Endothelial cell of umbilical vein (primary cell): ENCODE measurements at regions not wholly inside any gene's neighbourhood (a gene's known extent, or its start where the extent isn't known, plus 50 kb on each side); places are given as distances from the start of the nearest gene placed in this dataset.

ENCODE experiments used
- BruUV-seq: library from RNA; stranded (reverse); fragments of 400-500 nt; replicated peaks from 2 replicates; lab custom pipeline; 2021; lab: Mats Ljungman, UMichigan
- CTCF ChIA-PET: fragments of 300-600, 350-600 bp; sonication (Branson Sonifier 250); formaldehyde crosslinking; loops from one replicate; lab custom pipeline; 2021; ENCODE audit warnings: antibody characterized with exemption, inconsistent platforms; lab: Charles Lee
- POLR2A ChIA-PET: fragments of 300-600, 350-600 bp; sonication (Branson Sonifier 250); formaldehyde crosslinking; loops from one replicate; lab custom pipeline; 2021; ENCODE audit warnings: antibody characterized with exemption, inconsistent platforms; lab: Charles Lee
- DNase-seq: peaks from one replicate; pipeline ENCODE4 v3.0.0-alpha.2; 2011; ENCODE audit warnings: low read depth, low spot score
- FAIRE-seq: peaks from 2 replicates; lab custom pipeline; 2011; peaks lifted over from hg19 to GRCh38; lab: Jason Lieb, UNC
- H2AFZ ChIP-seq: 2 replicates; pipeline ENCODE4 v1.6.0; 2012; ENCODE audit warnings: low read depth, low read length, control low read depth, inconsistent platforms
- H3K27ac ChIP-seq: 2 replicates; pipeline ENCODE4 v1.5.1; 2011; ENCODE audit warnings: low read depth, mild to moderate bottlenecking, control low read depth, low read length, moderate library complexity; ENCODE audit not compliant: insufficient read depth
- H3K27me3 ChIP-seq, 2 experiments: 2 replicates each; pipeline versions ENCODE4 v1.6.0 to v1.6.1; 2011; ENCODE audit warnings: low read length in 2 of 2, mixed read lengths in 1 of 2; ENCODE audit not compliant: control insufficient read depth in 2 of 2, insufficient read depth in 2 of 2
- H3K36me3 ChIP-seq, 2 experiments: 2 replicates in 1 of 2; 3 replicates in 1 of 2; pipeline ENCODE4 v1.5.1; 2011; ENCODE audit warnings: low read length in 2 of 2, mild to moderate bottlenecking in 1 of 2, moderate library complexity in 1 of 2; ENCODE audit not compliant: control insufficient read depth in 2 of 2, insufficient read depth in 2 of 2; ENCODE audit errors: extremely low read depth in 1 of 2
- H3K4me1 ChIP-seq: 3 replicates; pipeline ENCODE4 v1.5.1; 2011; ENCODE audit warnings: mild to moderate bottlenecking, low read length; ENCODE audit not compliant: control insufficient read depth, insufficient read depth; ENCODE audit errors: extremely low read depth
- H3K4me2 ChIP-seq: 2 replicates; pipeline ENCODE4 v1.6.1; 2011; ENCODE audit warnings: low read length, control low read depth, mixed read lengths; ENCODE audit not compliant: insufficient read depth
- H3K4me3 ChIP-seq, 3 experiments: fragments of 200-600 bp in 1 of 3; sonication (generic), shearing (Covaris generic) in 1 of 3; replicated peaks in 1 of 3; 2 replicates each; pipeline ENCODE4 v1.5.1; 2011 to 2016; ENCODE audit warnings: control low read depth in 3 of 3, low read length in 3 of 3, mild to moderate bottlenecking in 2 of 3, inconsistent platforms in 1 of 3, low read depth in 1 of 3, moderate library complexity in 1 of 3; ENCODE audit not compliant: insufficient read depth in 1 of 3
- H3K79me2 ChIP-seq: 2 replicates; pipeline ENCODE4 v1.6.0; 2012; ENCODE audit warnings: low read length, inconsistent platforms; ENCODE audit not compliant: control insufficient read depth, insufficient read depth
- H3K9ac ChIP-seq: replicated peaks from 2 replicates; pipeline ENCODE3; 2011; ENCODE audit warnings: low read length, control low read depth; ENCODE audit not compliant: insufficient read depth; ENCODE audit errors: extremely low read depth
- H3K9me1 ChIP-seq: replicated peaks from 3 replicates; pipeline ENCODE4 v1.6.0; 2011; ENCODE audit warnings: mild to moderate bottlenecking, low read length; ENCODE audit not compliant: control insufficient read depth, insufficient read depth; ENCODE audit errors: extremely low read depth
- H3K9me3 ChIP-seq: replicated peaks from 2 replicates; pipeline ENCODE4 v1.5.1; 2012; ENCODE audit warnings: low read length, inconsistent platforms; ENCODE audit not compliant: control insufficient read depth, insufficient read depth
- H4K20me1 ChIP-seq: replicated peaks from 2 replicates; pipeline ENCODE3; 2011; ENCODE audit warnings: mild to moderate bottlenecking, low read length; ENCODE audit not compliant: control insufficient read depth, insufficient read depth; ENCODE audit errors: extremely low read depth
- EZH2 ChIP-seq: IDR thresholded peaks from 2 replicates; pipeline ENCODE4 v1.6.1; 2012; ENCODE audit warnings: borderline replicate concordance, low read depth, mild to moderate bottlenecking, moderate library complexity, low read length, inconsistent platforms; ENCODE audit not compliant: severe bottlenecking
- FOS ChIP-seq: IDR thresholded peaks from 2 replicates; pipeline ENCODE4 v1.6.1; 2011; ENCODE audit warnings: mild to moderate bottlenecking, low read length, moderate library complexity, borderline replicate concordance; ENCODE audit not compliant: insufficient read depth
- GATA2 ChIP-seq: IDR thresholded peaks from 2 replicates; pipeline ENCODE4 v1.7.0; 2011; ENCODE audit warnings: low read depth, mild to moderate bottlenecking, moderate library complexity, mixed read lengths, low read length; ENCODE audit not compliant: insufficient read length, insufficient read depth
- JUN ChIP-seq: IDR thresholded peaks from 2 replicates; pipeline ENCODE4 v1.6.1; 2011; ENCODE audit warnings: borderline replicate concordance, low read depth; ENCODE audit not compliant: insufficient read length, insufficient read depth
- MAX ChIP-seq: IDR thresholded peaks from 2 replicates; pipeline ENCODE4 v1.6.1; 2011; ENCODE audit not compliant: insufficient read depth, insufficient read length
- MYC ChIP-seq: IDR thresholded peaks from one replicate; pipeline ENCODE4 v1.6.1; 2011; ENCODE audit warnings: mild to moderate bottlenecking, low read depth, low read length
- POLR2A ChIP-seq: IDR thresholded peaks from 2 replicates; pipeline ENCODE4 v1.6.1; 2012; ENCODE audit warnings: low read depth, mild to moderate bottlenecking, control low read depth, low read length
- POLR2AphosphoS5 ChIP-seq: IDR thresholded peaks from 2 replicates; pipeline ENCODE4 v1.6.1; 2012; ENCODE audit warnings: low read depth, mild to moderate bottlenecking, control low read depth, low read length, moderate library complexity; ENCODE audit not compliant: insufficient read depth
- dilution Hi-C: fragments of 300-500 bp; cut with MboI; formaldehyde crosslinking; loops from one replicate; pipeline ENCODE4 v1.15.0; 2019; ENCODE audit warnings: low sequenced_read_pairs; ENCODE audit not compliant: extremely low pct_ligation_motif_present
- intact Hi-C: fragments of 100-400 bp; cut with micrococcal nuclease; formaldehyde crosslinking; loops from one replicate; pipeline ENCODE4 v1.10.0; 2022
- TF ChIP-seq, protein P1 (sequence below), 2 donors: IDR thresholded peaks; 1 replicate in 1 of 2; 2 replicates in 1 of 2; pipeline ENCODE4 v1.5.1; 2011; ENCODE audit warnings: low read length in 2 of 2, mild to moderate bottlenecking in 2 of 2, moderate library complexity in 2 of 2, control low read depth in 1 of 2, inconsistent platforms in 1 of 2, low read depth in 1 of 2; ENCODE audit not compliant: insufficient read depth in 1 of 2; ENCODE audit errors: extremely low read depth in 1 of 2

DNA sequence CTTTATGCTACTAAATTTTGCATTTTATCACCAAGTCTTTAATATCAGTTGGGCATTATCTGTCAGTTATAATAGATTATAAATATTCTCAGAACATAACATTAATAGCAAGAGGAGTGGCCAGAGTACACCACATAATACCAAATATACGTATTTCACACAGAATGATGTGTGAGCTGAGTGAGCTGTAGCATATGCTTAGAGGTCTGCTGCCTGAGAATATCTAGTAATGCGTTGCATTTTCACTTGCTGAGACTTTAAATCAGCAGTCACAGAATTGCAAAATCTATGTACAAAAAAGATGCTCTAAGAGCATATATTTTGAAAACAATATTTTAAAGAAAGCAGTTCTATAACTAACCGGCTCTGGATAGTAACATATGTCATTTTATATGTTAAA, 921.1 kb upstream of the EDIL3 start:
- Histone ChIP-seq H3K9me1 (no peaks in the 10 kb centered on the region), H3K27me3 (no peaks in the 10 kb centered on the region), H3K9ac (no peak overlapping the region), H3K4me1 (no peaks in the 10 kb centered on the region), H3K9me3 (no peaks in the 10 kb centered on the region), H3K4me3 (no peak overlapping the region), H3K79me2 (no peaks in the 10 kb centered on the region), H3K4me2 (no peak overlapping the region), H2AFZ (no peak overlapping the region), H4K20me1 (no peaks in the 10 kb centered on the region), H3K36me3 (no peaks in the 10 kb centered on the region), H3K27ac (no peak overlapping the region)
- CTCF ChIA-PET: no interaction called here
- no TSS peak for BruUV-seq
- FAIRE-seq (no peak), DNase-seq (no peak)
- TF ChIP-seq POLR2A (no peak), GATA2 (no peak), FOS (no peak)
- POLR2A ChIA-PET: no interaction called here
- intact Hi-C loops (no loop called here), dilution Hi-C loops (no loop called here)

GRCh38 chr5:85311536-85311935, 926.9 kb upstream of the EDIL3 start:
- ChIA-PET POLR2A (no interaction called here), CTCF (no interaction called here)
- Histone ChIP-seq H3K27me3 (no peaks in the 10 kb centered on the region), H3K79me2 (no peaks in the 10 kb centered on the region), H3K36me3 (no peaks in the 10 kb centered on the region), H3K4me3 (no peak overlapping the region), H4K20me1 (no peaks in the 10 kb centered on the region), H3K27ac (no peak overlapping the region), H3K9me3 (no peaks in the 10 kb centered on the region), H3K4me1 (no peaks in the 10 kb centered on the region), H3K9me1 (no peaks in the 10 kb centered on the region), H3K9ac (no peak overlapping the region), H3K4me2 (no peak overlapping the region), H2AFZ (no peak overlapping the region)
- BruUV-seq: no TSS peak
- intact Hi-C loops: no loop called here
- dilution Hi-C loops: no loop called here
- FAIRE-seq (no peak), DNase-seq (no peak)
- no peak for TF ChIP-seq JUN
- TF ChIP-seq FOS: no peak
- no peak for TF ChIP-seq EZH2
- TF ChIP-seq POLR2A: no peak
- TF ChIP-seq MYC: no peak
- no peak for TF ChIP-seq MAX
- TF ChIP-seq, protein P1, sequence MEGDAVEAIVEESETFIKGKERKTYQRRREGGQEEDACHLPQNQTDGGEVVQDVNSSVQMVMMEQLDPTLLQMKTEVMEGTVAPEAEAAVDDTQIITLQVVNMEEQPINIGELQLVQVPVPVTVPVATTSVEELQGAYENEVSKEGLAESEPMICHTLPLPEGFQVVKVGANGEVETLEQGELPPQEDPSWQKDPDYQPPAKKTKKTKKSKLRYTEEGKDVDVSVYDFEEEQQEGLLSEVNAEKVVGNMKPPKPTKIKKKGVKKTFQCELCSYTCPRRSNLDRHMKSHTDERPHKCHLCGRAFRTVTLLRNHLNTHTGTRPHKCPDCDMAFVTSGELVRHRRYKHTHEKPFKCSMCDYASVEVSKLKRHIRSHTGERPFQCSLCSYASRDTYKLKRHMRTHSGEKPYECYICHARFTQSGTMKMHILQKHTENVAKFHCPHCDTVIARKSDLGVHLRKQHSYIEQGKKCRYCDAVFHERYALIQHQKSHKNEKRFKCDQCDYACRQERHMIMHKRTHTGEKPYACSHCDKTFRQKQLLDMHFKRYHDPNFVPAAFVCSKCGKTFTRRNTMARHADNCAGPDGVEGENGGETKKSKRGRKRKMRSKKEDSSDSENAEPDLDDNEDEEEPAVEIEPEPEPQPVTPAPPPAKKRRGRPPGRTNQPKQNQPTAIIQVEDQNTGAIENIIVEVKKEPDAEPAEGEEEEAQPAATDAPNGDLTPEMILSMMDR (IDR thresholded peaks at IDR 0.05; ENCODE audit: extremely low read depth in 1 of 2, insufficient read depth in 1 of 2, low read depth in 1 of 2, low read length in 2 of 2): no peak
- no peak for TF ChIP-seq POLR2AphosphoS5
- no peak for TF ChIP-seq GATA2
